ENCODE measurements at regions not wholly inside any gene's neighbourhood (a gene's known extent, or its start where the extent isn't known, plus 50 kb on each side); places are given as distances from the start of the nearest gene placed in this dataset.
A peak's percentile ranks its signal among the peaks of the same experiment; 100 is the strongest.
"Not testable (repeated sequence)": the region's sequence is repeated elsewhere in the genome, so short reads cannot be mapped to it uniquely, and the experiment has no call there.

DNA sequence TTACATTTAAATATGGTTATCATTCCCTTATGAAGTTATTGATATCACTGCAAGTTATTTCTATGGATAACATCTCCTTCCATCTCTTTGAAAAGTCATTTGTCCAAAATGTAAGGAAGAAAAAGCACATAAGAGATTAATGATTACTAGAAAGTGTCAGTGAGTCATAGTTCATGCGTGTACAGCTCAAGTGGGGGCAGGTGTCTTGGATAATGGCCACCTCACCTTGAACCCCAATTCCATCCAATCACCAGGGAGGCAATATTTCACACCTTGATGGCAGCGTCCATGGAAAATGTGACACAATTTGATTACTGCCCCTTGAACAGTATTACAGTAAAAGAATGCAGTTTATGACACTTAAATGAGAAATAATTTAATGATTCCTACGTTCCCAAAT is 358.3 kb upstream of the SOX9 start:
- no peak for DNase-seq

DNA sequence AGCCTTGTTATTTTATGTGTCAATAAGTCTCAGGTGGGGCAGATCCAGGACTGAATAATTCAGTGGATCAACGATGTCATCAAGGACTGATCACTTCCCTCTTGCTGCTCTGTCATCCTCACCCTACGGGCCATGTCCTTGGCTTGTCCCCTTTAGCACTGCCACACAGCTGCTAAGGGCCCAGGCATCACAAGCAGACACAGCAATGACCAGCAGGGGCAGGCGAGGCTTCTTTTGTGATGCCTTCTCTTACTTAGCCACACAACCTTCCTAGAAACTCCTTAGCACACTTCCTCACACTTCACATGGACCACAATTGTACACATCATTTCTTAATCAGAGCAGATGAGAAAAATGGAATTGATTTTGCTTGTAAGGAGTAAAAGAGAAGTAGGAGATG is 356.3 kb upstream of the SOX9 start:
- DNase-seq = peak; percentile 12

DNA sequence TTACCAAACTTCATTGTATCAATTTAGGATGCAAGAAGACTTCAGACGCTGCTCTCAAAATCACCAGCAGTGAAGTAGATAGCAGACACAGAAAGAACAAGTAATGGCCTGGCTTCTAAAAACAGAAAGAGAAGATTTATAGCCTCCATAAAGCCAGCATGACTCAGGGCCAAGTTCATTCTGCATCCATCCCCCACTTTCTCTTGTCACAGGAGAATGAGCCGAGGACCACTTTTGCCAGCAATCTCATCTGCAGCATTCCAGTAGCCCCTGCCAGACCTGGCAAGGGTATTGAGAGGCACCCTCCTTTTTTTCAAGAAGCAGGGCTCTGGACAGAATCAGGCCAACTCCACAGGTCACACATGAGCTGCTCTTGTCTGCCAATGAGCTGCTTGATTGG is 355.4 kb upstream of the SOX9 start:
- no peak for DNase-seq

DNA sequence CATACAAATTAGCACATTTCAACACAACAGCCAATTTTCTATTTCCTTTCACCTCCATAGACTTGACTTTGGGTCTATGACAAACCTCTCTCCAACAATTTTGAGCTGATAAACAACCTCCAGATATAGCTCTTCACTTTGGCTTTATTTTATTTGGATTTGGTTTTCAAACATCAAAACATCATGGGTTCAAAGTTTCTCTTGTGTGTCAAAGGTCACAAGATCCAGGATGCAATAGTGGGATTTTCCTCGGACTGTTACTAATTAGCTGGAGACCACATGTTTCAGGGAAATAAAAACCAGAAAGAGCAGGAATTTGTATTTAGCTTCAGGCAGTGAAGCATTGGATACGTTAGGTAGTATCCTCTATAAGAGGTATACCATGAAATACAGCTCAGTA is 351.0 kb upstream of the SOX9 start:
- DNase-seq = no peak

DNA sequence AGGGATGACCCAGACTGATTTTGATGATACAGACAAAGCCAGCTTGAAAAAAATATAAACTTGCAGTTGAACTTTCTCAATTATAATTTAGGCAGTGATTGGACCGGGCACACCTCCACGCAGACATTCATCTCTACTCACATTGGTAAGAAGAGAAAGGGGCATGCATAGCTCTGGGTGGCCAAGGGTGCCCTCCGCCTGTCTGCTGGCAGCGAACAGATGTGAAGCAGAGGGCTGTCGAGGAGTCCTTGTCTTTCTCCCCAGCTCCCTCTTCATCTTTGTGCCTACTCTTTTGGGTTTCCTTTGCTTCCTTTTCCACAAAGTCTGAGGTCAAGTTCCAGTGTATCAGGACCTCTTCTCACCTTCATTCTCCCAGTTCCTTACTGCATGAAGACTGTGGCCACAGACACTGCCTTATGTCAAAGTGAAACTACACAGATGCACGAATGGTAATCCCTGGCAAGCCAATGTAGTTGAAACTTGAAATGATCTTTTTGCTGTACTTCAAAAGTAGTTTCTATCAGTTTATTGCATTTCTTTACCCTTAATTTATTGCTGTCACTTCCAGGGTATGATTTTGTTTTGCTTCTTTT is 343.7 kb upstream of the SOX9 start:
- DNase-seq = no peak

DNA sequence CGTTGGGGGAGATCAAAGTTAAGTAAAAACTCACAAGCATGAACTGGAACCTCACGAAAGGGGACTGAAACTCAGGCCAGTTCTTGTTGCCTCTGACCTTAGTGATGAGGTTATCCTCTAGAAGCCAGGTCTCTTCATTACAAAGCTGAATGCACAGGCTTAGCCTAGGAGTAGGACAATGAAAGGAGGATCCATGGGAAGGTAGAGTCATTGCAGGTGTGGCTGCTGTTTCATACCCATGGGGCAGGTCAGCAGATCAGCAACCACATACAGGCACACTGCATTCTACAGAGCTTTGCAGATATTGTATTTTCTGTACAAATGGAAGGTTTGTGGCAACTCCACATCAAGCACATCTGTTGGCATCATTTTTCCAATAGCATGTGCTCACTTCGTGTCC is 341.3 kb upstream of the SOX9 start:
- no peak for DNase-seq

DNA sequence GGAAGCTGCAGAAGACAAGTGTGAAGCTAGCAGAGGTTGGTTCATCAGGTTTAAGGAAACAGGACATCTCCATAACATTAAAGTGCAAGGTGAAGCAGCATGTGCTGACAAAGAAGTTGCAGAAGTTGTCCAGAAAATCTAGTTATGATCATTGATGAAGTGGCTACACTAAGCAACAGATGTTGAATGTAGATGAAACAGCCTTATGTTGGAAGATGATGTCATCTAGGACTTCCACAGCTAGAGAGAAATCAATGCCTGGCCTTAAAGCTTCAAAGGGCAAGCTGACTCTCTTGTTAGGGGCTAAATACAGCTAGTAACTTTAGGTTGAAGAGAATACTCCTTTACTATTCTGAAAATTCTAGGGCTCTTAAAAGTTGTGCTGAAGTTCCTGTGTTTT is 340.2 kb upstream of the SOX9 start:
- no peak for DNase-seq

DNA sequence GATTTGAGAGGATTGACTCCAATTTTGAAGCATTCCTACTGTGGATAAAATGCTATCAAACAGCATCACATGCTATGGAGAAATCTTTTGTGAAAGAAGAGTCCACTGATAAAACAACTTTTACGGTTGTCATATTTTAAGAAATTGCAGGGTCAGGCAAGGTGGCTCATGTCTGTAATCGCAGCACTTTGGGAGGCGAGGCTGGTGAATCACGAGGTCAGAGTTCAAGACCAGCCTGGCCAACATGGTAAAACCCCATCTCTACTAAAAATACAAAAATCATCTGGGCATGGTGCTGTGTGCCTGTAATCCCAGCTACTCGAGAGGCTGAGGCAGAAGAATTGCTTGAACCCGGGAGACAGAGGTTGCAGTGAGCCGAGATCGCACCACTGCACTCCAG is 338.8 kb upstream of the SOX9 start:
- not testable (repeated sequence) for DNase-seq

DNA sequence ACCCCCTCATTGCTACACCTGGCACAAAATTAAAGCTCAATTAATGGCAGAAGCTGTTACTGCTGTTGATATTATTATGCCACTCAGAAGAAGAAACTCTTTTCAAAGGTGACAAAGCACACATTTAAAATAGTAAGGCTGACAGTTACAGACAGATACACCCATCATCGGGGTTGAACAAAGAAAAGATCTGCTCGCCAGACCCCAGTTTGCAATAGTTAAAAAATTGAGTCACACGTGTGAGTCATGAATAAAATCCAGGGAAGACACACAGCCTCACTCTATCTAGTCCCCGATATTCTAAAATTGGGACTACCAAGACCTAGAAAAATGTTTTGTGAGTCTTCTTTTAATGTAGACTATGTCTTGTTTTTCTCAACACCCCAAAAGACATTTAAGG is 330.0 kb upstream of the SOX9 start:
- DNase-seq = no peak

DNA sequence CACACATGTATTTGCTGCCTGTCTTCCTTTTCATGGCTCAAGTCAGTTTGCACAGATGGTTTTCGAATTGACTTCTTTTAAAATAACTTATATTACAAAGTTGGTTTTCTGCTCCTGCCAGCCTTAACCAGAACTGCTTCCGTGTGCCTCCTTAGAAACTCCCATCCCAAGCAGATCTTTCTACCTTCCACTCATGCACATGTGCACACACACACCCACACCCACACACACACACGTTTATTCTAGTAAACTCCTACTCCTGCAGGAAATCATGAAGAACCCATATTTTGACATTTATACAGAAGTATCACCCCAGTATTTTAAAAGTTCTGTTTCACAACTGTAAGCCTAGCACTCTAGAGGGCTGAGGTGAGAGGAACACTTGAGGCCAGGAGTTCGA is 329.5 kb upstream of the SOX9 start:
- no peak for DNase-seq

DNA sequence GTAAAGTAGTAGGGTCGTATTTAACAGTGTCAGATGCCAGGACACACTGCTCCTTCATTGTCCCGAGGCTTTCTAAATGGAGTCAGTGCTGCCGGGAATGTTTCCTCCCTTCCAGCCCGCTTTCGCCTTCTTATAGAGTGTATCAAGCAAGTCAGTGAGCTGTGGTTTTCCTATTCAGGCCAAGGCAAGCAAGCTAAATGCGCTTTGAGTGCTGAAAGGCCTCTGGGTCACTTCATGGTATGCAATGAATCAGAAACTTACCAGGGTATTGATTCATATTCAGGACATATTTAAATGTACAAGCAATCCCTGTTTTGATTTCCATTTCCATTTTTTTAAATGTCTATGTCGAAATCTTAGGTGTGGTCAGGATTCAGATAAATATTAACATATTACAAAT is 327.9 kb upstream of the SOX9 start:
- DNase-seq = peak; percentile 74

DNA sequence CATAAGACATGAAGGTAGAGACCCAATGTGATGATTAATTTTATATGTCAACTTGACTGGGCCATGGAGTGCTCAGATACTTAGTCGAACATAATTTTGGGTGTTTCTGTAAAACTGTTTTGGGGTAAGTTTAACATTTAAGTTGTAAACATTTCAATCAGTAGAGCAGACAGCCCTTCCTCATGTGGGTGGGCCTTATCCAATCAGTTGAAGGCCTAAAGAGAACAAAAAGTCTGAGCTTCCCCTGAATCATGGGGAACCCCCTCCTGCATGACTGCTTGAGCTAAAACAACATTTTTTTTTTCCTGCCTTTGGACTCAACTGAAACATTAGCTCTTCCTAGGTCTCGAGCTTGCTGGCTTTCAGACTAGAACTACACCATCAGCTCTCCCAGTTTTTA is 327.3 kb upstream of the SOX9 start:
- no peak for DNase-seq

DNA sequence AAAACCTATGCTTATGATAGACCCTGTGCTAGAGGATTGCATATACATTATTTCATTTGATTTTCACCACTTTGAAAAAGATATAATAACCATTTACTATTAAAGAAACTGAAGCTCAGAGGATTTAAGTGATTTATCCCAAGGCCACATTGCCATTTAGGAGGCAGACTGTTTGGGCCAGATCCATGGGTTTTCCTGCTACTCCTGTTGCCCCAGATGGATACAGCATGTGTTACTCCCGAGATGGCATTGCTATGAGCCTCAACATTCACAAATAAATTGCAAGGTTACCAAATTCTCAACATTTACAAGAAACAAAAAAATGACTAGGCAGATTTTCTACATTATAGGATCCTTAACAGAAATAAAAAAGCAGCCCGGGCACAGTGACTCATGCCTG is 322.1 kb upstream of the SOX9 start:
- DNase-seq = no peak

DNA sequence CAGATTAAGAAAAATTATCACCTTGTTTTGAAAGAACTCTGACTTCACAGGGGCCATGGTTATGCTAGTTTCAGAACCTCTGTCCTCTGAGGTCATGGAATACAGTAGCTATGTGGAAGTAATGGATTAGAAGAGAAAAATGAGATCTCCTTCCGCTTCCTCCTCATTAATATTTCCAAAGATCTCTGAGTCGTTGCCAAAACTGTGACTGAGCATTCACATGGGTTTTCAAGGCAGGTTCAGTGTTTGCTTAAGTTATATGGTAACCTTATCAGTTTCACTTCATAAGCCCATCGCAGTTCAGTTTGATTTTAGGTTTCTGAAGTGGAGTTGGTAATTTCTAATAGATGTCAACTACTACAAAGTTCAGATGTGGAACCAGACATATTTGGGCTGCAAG is 321.2 kb upstream of the SOX9 start:
- DNase-seq = no peak

DNA sequence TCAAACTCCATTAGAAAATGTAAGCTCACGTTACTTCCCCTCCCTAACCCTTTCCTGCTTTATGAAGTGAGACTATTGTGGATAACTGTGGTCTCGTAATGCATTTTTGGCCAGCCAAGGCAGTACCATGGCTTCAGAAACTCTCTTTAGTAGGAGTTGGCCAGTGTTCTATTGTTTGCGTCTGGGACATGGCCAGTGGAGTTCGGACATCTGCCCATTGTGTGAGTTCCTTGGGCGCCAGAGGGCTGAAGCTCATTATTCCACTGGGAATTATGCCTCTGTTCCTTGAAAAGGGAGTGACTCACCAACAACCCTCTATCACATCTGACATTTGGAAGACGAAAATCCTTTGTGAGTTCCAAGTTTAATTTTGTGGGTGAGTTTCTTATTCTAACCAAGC is 319.5 kb upstream of the SOX9 start:
- DNase-seq = no peak

DNA sequence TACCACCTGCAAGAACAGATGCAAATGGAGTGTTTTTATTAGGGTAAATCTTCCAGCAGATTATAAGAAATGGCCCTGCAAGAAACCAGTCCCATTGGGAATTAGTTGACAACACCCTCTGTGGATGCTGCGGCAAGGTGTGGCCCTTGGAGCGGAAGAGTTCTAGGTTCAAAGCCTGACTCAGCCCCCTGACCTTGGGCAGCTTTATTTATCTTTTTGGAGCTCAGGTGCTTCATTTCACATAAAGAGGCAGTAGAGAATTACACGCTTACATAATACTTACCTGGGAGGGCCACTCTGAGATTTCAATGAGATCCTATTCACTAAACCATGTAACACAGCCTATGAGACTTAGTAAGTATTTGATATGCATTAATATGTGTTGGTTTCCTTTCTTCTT is 318.2 kb upstream of the SOX9 start:
- no peak for DNase-seq

DNA sequence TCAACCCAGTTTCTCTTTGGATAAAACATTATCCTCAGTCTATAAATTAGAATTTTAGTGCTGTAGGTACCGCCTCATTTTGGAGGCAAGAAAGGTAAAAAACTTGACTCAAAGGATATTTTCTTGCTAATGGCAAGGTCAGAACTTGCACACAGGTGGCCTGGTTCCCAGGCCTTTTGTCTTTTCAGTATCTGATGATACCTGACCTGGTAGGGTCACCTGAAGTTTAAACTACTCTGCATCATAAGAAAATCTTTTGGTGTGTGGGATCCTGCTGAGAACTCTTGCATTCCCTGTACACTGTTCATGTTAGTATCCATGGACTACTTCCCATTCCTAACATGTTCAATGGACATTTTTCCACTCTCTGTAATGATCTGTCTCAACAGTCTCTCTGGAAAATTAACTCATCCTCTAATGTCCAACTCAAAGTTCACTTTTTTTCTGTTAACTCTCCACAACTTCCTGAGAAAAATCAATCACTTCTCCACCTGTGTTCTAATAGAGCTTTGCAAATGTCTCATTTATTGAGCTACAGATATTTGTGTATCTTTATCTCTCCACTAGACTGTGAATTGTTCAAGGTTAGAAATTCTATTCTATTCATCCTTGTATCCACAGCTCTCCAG is 317.1 kb upstream of the SOX9 start:
- DNase-seq = no peak

DNA sequence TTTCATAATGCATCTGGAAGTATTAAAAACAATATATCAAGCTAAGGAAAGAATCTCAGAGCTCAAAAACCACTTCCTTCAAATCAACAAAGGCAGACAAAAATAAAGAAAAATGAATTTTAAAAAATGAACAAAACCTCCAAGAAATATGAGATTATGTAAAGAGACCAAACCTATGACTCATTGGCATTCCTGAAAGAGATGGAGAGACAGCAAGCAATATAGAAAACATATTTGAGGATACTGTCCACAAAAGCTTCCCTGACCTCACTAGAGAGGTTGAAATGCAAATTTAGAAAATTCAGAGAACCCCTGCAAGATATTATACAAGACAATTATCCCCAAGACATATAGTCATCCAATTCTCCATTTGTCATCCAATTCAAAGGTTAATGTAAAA is 311.3 kb upstream of the SOX9 start:
- DNase-seq = no peak

DNA sequence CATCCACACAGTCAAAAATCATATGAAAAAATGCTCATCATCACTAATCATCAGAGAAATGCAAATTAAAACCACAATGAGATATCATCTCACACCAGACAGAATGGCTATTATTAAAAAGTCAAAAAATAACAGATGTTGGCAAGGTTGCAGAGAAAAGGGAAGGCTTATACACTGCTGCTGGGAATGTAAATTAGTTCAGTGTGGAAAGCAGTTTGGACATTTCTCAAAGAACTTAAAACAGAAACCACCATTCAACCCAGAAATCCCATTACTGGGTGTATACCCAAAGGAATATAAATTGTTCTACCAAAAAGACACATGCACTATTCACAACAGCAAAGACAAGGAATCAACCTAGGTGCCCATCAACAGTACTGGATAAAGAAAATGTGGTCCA is 307.0 kb upstream of the SOX9 start:
- DNase-seq = not testable (repeated sequence)

DNA sequence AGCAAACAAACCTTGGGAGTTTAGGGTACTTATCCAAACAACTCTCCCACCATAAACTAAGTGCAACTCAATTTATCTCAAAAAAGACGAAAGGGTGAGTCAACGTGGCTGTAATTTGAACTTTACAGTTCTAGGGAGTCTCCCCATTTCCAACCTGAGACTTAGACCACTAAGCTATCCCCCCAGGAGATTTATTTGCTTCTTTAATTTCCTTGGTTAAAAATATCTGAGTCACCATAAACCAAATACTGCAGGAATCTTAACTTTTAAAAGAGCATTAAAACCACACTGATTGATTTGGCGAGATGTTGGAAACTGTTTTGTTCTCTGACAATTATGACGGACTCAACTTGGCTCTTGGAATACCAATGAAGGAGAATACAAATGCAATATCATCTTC is 299.3 kb upstream of the SOX9 start:
- no peak for DNase-seq

DNA sequence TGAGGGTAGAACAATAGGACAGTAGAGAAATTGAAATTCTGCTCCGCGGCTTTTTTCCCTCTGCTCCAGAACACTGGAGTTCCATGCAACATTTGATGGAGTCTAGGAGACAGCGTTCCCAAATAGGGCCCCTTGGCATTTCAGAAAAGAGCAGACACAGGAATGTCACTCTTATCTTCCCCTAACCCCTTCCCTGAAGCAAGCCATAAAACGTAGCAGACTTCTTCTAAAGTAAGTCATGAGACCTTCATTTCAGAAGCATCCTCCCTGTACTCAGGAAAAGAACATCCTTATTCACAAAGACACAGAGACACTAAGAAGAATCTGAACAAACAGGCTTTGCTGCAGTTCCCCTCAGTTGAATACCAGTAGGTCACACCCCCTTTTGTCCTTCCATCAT is 296.1 kb upstream of the SOX9 start:
- no peak for DNase-seq

DNA sequence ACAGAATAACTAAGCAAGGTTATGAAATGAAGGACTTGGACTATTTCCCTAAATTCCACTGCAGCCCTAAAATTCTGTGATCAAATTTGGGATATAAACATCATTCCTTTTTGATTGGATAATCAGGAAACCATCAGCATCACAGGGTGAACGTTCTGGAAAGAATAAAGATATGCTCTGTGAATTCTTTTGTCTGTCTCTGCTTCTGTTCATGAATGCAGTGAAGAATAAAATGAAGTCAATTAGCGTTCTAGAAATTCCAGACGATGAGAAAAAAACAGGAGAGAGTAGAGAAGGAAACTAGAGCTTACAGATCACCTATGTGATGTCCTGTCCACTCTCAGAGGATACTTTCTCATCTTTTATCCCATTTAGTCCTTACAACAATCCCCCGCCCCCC is 295.1 kb upstream of the SOX9 start:
- DNase-seq = no peak

DNA sequence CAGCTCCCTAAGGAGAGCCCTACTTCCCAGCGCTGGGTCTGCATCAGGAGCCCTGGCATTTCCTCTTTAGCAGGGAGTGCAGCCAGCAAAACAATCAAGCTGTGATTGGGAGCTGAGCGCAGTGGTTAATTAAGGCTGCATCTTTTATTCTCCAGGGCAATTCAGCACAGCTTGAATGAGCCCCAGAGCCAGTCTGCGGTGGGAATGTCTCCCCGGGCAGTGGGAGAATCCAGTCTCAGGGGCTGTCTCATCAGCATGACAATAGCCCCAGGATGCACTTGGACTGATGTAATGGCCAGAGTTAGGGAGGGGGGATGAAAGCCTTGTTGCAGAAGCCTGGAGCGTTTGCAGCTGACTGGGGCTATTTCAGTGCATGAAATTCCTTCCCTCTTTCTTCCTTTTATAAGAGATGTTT is 292.6 kb upstream of the SOX9 start:
- DNase-seq = no peak

DNA sequence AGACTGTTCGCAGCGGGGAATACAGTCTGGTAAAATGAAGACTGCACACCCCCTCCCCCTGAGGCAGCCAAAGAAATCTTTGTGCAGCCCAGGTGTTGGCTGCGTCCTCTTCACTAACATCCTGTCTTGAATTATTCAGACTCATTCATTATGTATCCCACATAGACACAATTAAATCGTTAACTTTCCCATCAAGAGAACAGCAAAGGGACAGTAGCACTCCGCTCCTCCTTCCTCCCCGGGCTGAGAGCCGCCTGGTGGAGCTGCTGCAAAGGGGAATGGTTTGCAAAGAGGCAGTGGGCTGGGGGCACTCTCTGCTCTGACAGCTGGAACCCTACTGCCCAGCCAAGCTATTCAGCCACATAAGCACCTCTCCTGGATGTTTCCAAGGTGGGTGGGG is 290.0 kb upstream of the SOX9 start:
- DNase-seq = no peak

DNA sequence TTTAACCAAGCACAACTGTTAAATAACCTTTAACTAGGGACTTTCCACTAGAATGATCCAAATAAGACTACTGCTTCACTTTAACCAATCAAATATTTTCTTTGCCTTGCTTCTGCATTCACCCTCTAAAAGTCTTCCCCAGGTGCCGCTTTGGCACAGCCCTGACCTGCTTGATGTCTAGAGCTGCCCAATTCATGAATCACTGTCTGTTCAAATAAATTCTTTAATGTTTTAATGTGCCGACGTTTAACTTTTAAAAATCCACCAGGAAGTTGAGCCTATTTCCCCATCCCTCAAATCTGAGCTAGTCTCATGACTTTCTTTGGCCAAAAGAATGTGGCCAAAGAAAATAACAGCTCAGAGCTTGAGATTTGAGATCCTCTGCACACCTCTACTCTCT is 277.8 kb upstream of the SOX9 start:
- DNase-seq = no peak

DNA sequence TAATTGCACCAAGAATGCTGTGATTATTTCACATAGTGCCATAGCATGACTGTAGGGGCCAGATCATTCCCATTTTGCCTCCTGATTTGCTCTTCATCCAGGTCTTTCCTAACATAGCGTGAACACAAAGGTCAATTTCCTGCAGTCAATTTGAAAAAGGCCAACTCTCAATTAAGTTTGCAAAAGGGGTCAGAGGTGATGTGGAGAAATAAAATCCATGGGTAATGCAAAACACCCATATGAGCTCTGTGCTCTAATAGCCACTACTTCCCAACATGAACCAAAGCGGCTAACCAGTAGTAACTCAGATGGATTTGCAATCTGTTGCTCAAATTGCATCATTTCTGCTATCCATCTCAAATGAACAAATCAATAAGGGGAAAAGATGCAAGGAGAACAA is 275.5 kb upstream of the SOX9 start:
- no peak for DNase-seq
